NCI-H2107 treated with DMSO at 0.1 percent for 48 hours (cell line): ENCODE measurements at regions not wholly inside any gene's neighbourhood (a gene's known extent, or its start where the extent isn't known, plus 50 kb on each side); places are given as distances from the start of the nearest gene placed in this dataset.

Experiments used
- DNase-seq: peaks from one replicate; lab custom pipeline; 2025; ENCODE audit not compliant: unreplicated experiment; lab: John Stamatoyannopoulos, UW

GRCh38 chr3:104755791-104756190 is 610.9 kb upstream of the ALCAM start:
- no peak for DNase-seq

DNA sequence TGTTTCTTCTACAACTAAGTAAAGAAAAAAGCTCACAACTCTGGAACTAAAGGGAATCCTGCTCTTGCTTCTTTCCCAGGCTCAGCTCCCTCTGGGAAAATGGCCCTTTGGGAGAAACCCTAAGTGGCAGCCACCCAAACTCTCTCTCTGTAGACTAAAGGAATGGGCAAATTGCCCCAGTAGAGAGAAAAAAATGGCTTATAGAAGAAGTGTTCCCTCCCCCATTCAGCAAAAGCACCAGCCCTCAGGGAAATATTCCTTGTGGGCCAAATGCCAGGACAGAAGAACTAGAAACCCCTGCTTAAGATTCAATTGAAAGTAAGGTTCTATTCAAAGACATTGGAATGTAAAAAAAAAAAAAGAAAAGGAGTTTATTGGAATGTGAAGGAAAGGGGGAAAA is 603.7 kb upstream of the ALCAM start:
- no peak for DNase-seq

DNA sequence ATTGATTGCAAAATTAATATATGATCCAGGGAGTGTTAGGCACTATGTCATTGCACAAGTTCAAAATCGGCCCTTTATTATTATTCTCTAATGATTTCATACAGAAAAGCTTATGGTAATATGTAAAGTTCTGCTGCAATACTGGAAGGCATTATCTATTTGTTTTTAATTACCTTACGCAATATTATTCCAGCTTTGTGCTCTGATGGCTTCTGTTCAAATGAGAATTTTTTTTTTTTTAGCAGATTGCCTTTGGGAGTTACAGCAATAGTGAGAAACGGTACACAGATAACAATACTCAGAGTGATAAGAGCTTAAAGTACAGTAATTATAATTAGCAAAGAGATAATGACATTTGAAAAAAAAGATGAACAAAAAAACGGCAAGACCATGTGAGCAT is 602.2 kb upstream of the ALCAM start:
- no peak for DNase-seq

DNA sequence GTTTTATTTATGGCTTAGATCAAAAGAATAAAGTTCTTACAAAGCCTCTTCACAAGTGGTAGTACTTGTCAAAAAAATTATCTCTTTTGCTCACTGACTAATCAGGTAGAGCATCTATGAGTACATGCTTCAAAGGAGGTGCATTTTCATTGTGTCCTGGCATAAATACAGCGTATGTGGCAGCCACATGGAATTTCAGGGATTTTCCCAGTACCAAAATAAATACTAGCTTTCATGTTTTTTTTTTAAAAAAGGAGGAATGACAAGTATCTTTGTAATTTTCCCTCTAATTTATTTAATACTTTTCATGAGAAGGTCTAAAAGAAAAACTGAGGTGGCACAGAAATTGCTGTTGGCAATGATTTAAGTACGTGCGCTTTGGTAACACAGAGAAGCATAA is 597.8 kb upstream of the ALCAM start:
- no peak for DNase-seq

DNA sequence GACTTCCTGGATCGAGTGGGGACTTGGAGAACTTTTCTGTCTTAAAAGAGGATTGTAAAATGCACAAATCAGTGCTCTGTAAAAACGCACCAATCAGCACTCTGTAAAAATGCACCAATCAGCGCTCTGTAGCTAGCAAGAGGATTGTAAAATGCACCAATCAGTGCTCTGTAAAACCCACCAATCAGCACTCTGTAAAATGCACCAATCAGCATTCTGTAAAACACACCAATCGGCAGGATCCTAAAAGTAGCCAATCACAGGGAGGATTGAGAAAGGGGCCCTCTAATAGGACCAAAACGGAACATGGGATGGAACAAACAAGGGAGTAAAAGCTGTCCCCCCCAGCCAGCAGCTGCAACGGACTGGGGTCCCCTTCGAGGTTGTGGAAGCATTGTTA is 587.4 kb upstream of the ALCAM start:
- no peak for DNase-seq

GRCh38 chr3:104781112-104781511 is 585.6 kb upstream of the ALCAM start:
- DNase-seq: no peak

GRCh38 chr3:104785947-104786346 is 580.8 kb upstream of the ALCAM start:
- DNase-seq: no peak

- DNase-seq: no peak
These were observed 579.4 kb upstream of the ALCAM start for GRCh38 chr3:104787306-104787705.

GRCh38 chr3:104788807-104789206 is 577.9 kb upstream of the ALCAM start:
- no peak for DNase-seq

DNA sequence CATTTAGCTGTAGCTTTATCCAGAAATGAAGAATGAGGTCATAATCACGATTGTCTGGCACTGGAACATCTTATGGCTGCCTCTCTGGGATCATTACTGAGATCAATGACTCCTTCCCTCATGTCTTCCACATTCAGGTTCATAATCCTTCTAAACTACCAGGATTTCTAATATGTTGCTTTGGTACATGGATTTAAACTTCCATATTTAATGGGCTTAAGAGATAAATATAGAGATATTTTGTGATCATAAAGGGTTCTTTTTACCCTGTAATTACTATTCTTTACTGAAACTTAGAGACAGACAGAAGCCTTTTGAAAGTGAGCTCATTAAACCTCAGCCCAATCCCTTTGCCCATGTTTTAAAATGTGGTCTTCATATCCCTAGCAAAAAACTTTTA is 575.4 kb upstream of the ALCAM start:
- no peak for DNase-seq

- DNase-seq: no peak
These were observed 570.2 kb upstream of the ALCAM start for GRCh38 chr3:104796556-104796955.

GRCh38 chr3:104805042-104805441 is 561.7 kb upstream of the ALCAM start:
- DNase-seq: no peak

GRCh38 chr3:104805508-104805907 is 561.2 kb upstream of the ALCAM start:
- DNase-seq: no peak

DNA sequence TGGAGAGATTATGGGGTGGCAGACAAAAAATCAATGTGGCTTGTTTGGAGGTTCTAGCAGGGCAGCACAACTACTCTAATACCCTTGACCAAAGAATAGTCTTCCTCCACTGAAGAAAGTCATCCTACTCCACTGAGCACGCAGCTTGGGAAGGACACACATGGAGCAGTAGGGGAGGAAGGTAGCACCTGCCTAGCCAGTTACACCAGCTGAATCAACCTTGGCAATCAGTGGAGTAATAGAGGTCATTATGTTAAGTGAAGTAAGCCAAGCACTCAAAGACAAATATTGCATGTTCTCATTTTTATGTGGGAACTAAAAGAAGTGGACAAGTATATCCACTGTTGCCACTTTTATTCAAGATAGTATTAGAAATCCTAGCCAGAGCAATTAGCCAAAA is 555.8 kb upstream of the ALCAM start:
- DNase-seq: no peak

- no peak for DNase-seq
These were observed 550.7 kb upstream of the ALCAM start for GRCh38 chr3:104816008-104816407.

DNA sequence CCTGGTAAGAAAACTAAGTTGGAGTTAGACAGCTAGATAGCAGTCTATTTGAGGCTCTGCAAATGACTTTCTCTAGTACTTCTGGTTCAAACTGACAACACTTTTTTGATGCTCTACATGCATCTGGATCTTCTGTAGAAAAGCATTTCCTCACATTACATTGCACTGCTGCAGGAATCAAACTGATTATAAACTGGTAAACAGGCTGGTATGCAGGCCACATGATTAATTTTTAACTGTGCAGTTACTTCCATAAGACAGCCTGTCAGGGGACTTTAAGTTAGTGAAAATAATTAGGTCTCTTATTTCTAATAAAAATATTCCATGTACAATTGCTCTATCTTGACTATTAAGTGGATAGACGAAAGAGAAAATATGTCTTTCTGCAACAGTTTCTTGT is 550.0 kb upstream of the ALCAM start:
- DNase-seq: no peak

DNA sequence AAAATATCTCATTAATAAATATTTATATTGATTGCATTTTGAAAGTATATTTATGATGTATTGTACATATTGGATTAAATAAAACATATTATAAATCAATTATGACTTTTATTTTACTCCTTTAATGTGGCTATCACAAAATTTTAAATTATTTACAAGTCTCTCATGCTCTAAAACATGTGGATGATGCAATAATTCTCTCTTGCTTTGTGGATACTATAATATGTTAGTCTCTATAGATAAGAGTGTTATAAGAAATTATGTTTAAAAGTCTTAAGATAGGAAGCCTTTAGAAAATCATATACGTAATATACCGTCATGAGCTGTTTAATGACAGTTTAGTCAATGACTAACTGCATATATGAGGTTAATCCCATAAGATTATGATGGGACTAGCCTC is 547.4 kb upstream of the ALCAM start:
- no peak for DNase-seq

- DNase-seq: no peak
These were observed 545.8 kb upstream of the ALCAM start for GRCh38 chr3:104820959-104821358.

DNA sequence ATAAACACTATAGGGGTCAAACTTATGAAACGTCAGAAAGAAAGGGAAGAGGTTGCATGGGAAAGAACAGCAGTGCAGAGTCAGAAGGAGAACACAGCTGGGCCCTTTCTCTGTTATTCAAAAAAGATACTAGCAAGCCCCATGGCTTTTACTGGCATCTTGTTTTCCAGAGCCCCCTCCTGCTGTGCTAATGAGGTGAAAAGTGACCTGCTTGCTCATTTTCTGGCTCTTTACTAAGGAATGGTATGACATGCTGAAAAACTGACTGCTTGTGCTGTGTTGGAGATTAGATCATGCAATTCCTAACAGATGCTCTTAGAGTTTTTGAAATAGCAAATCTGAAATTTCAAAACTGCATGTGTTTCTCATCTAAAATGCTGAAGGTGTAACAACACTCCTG is 541.6 kb upstream of the ALCAM start:
- DNase-seq: no peak

DNA sequence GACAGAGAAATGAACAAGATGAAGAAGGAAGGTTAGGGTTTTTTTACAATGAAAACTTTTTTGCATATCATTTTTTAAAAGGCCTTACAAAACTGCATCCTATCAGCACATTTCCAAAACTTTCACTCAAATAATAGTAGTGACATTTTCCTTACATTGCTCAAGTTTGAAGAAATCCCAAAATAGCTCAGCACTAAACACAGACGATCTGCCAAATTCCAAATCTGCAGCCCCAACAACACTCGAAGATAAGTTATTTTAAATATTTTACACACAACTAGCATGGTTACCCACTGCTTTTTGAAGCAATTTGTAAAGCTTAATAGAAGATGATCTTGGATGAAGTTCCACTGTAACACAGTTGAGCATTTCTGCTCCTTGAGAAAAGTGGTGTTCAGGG is 535.6 kb upstream of the ALCAM start:
- no peak for DNase-seq

- no peak for DNase-seq
These were observed 534.2 kb upstream of the ALCAM start for GRCh38 chr3:104832530-104832929.

- DNase-seq: no peak
These were observed 531.3 kb upstream of the ALCAM start for GRCh38 chr3:104835376-104835775.

DNA sequence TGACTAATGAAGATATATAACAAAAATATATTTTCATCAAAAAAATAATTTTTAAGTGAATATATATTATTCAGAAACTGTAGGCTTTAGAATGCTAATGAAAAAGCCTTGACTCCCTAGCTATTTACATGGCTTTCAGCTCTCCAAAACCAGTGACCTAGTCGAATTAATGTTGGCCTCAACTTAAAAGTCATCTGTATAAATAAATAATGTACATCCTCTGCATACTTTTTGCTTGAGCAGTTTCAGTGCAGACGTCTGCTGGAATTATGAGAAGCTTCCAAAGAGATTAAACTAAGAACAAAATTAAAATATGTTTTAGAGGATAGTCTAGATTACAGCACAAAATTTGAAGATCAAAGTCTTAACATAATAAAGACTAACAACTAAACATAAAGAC is 520.4 kb upstream of the ALCAM start:
- no peak for DNase-seq

GRCh38 chr3:104849070-104849469 is 517.6 kb upstream of the ALCAM start:
- no peak for DNase-seq
